ENCODE measurements at regions not wholly inside any gene's neighbourhood (a gene's known extent, or its start where the extent isn't known, plus 50 kb on each side); places are given as distances from the start of the nearest gene placed in this dataset.

DNA sequence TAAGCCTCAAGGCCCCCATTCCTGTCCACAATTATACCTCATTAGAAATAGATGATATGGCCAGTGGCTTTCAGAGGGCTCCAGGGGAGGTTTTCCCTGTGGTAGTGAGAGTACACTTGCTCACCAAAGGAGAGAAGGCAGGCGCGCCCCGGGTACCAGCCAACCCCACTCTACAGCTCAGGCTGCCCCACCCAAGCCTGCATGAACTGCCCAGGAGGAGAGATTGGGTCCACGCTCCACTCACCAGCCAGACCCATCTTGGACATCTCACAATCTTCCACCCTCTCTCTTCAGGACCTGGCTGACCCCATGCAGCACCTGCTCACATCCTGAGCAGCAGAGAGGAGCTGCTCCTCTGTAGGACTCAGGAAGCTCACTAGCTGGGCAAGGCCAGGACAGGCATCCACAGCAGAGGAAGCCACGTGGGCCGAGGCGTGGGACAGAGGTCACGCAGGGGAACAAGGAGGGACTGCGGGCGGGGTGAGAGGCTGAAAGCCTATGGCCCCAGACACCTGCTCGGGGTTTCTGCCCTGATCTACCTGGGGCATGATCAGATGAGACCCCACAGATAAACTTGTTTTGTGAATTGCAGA is 53.9 kb upstream of the GLI2 start:
- ChIA-PET POLR2A (no interaction called here), CTCF (interaction anchor here (0.7 to 1.7 kb wide), 8 partner anchors 11 to 1802 kb away, joined by 3 to 10 read pairs (median 4); no protein-coding TSS in a partner anchor), SMC1A (ENCODE audit: uncharacterized antibody, unreplicated experiment) (interaction anchor here (1.1 to 1.3 kb wide), 3 partner anchors 168 to 474 kb away, joined by 3 to 5 read pairs (median 4); no protein-coding TSS in a partner anchor), RAD21 (ENCODE audit: unreplicated experiment) (interaction anchor here (0.6 to 1.3 kb wide), 2 partner anchors 978 to 1041 kb away, joined by 3 to 4 read pairs; no protein-coding TSS in a partner anchor)
- H3K79me2 ChIP-seq (ENCODE audit: control insufficient read depth, insufficient read depth, low read length): no peaks in the 10 kb centered on the region
- in situ Hi-C loops (cut with MboI): loop anchor here (10.0 to 25.0 kb wide), 2 partner anchors 469 to 567 kb away; partner anchors contain the start of gene TMEM185B
- TF ChIP-seq WRNIP1 (IDR thresholded peaks at IDR 0.05; ENCODE audit: borderline replicate concordance, low read depth, low read length): no peak
- TF ChIP-seq SMC3 (IDR thresholded peaks at IDR 0.05; ENCODE audit: borderline replicate concordance, low read length): no peak
- TF ChIP-seq, protein P1, sequence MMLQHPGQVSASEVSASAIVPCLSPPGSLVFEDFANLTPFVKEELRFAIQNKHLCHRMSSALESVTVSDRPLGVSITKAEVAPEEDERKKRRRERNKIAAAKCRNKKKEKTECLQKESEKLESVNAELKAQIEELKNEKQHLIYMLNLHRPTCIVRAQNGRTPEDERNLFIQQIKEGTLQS (IDR thresholded peaks at IDR 0.05; ENCODE audit: borderline replicate concordance, extremely low read depth, low read depth, low read length): no peak
- TF ChIP-seq, protein P2, sequence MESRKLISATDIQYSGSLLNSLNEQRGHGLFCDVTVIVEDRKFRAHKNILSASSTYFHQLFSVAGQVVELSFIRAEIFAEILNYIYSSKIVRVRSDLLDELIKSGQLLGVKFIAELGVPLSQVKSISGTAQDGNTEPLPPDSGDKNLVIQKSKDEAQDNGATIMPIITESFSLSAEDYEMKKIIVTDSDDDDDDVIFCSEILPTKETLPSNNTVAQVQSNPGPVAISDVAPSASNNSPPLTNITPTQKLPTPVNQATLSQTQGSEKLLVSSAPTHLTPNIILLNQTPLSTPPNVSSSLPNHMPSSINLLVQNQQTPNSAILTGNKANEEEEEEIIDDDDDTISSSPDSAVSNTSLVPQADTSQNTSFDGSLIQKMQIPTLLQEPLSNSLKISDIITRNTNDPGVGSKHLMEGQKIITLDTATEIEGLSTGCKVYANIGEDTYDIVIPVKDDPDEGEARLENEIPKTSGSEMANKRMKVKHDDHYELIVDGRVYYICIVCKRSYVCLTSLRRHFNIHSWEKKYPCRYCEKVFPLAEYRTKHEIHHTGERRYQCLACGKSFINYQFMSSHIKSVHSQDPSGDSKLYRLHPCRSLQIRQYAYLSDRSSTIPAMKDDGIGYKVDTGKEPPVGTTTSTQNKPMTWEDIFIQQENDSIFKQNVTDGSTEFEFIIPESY (IDR thresholded peaks at IDR 0.05): no peak
- no peak for TF ChIP-seq CEBPB (IDR thresholded peaks at IDR 0.05; ENCODE audit: borderline replicate concordance in 1 of 2, low read depth in 2 of 2, low read length in 2 of 2)
- no peak for FAIRE-seq
- no peaks in the 10 kb centered on the region for H4K20me1 ChIP-seq (ENCODE audit: control insufficient read depth, insufficient read depth)
- no peaks in the 10 kb centered on the region for H3K9me3 ChIP-seq (replicated peaks; ENCODE audit: control insufficient read depth, insufficient read depth, low read length)
- ATAC-seq: no peak
- H2AFZ ChIP-seq (ENCODE audit: control insufficient read depth, low read depth, low read length): no peak overlapping the region
- H3K4me2 ChIP-seq (ENCODE audit: control insufficient read depth, insufficient read depth): no peak overlapping the region
- H3K4me1 ChIP-seq (ENCODE audit: control insufficient read depth, insufficient read depth, low read length): no peaks in the 10 kb centered on the region
- H3K4me3 ChIP-seq: no peak overlapping the region
- BruUV-seq (replicated peaks): no TSS peak
- H3K27me3 ChIP-seq (replicated peaks in 1 of 2; ENCODE audit: control insufficient read depth in 2 of 2, insufficient read depth in 2 of 2, low read length in 1 of 2): peaks cover 0 to 2% of the 10 kb centered on the region in 2 experiments; a peak in 1 of 4 replicates
- 45% methylated on average over 11 of the region's 11 CpGs for WGBS (ENCODE audit: insufficient coverage, insufficient replicate concordance, low lambda C conversion rate, missing lambda C conversion rate)
- H3K27ac ChIP-seq (ENCODE audit: control insufficient read depth, insufficient read depth): no peak overlapping the region
- no peak overlapping the region for H3K9ac ChIP-seq (ENCODE audit: control insufficient read depth, insufficient read depth, low read length)
- H3K36me3 ChIP-seq (ENCODE audit: control insufficient read depth in 2 of 2, insufficient read depth in 2 of 2, low read length in 1 of 2): no peaks in the 10 kb centered on the region
- intact Hi-C loops (cut with micrococcal nuclease; ENCODE audit: unreplicated experiment): loop anchor here (5.0 kb wide), 3 partner anchors 339 to 1039 kb away; no protein-coding TSS in a partner anchor
- no peak for DNase-seq (ENCODE audit: low read depth, low spot score)

All from GM12878 (cell line).